ENCODE measurements at regions not wholly inside any gene's neighbourhood (a gene's known extent, or its start where the extent isn't known, plus 50 kb on each side); places are given as distances from the start of the nearest gene placed in this dataset.
A peak's percentile ranks its signal among the peaks of the same experiment; 100 is the strongest.

- Histone ChIP-seq H3K4me1 (ENCODE audit: insufficient read depth, low read length, poor library complexity, severe bottlenecking) (no peaks in the 10 kb centered on the region), H3K4me3 (ENCODE audit: low read length, poor library complexity, severe bottlenecking) (no peak overlapping the region), H3K9ac (ENCODE audit: low read depth, low read length, poor library complexity, severe bottlenecking) (no peak overlapping the region), H3K36me3 (ENCODE audit: insufficient read depth, low read length) (no peaks in the 10 kb centered on the region), H3K4me2 (ENCODE audit: low read depth, low read length, poor library complexity, severe bottlenecking) (no peak overlapping the region), H4K20me1 (ENCODE audit: insufficient read depth, low read length, poor library complexity, severe bottlenecking) (no peaks in the 10 kb centered on the region), H3K9me2 (replicated peaks; ENCODE audit: low read depth, low read length) (no peaks in the 10 kb centered on the region), H3K27me3 (ENCODE audit: insufficient read depth, low read length, poor library complexity, severe bottlenecking) (peaks cover 4% of the 10 kb centered on the region), H3K9me3 (ENCODE audit: insufficient read depth, low read depth, low read length) (peaks cover 8% of the 10 kb centered on the region; the same call in 1 of the 2 replicates), H3F3A (ENCODE audit: low read depth) (no peaks in the 10 kb centered on the region), H2AFZ (ENCODE audit: low read length) (no peak overlapping the region), H3K79me2 (ENCODE audit: insufficient read depth, low read length) (no peaks in the 10 kb centered on the region)
- TF ChIP-seq, protein P1, sequence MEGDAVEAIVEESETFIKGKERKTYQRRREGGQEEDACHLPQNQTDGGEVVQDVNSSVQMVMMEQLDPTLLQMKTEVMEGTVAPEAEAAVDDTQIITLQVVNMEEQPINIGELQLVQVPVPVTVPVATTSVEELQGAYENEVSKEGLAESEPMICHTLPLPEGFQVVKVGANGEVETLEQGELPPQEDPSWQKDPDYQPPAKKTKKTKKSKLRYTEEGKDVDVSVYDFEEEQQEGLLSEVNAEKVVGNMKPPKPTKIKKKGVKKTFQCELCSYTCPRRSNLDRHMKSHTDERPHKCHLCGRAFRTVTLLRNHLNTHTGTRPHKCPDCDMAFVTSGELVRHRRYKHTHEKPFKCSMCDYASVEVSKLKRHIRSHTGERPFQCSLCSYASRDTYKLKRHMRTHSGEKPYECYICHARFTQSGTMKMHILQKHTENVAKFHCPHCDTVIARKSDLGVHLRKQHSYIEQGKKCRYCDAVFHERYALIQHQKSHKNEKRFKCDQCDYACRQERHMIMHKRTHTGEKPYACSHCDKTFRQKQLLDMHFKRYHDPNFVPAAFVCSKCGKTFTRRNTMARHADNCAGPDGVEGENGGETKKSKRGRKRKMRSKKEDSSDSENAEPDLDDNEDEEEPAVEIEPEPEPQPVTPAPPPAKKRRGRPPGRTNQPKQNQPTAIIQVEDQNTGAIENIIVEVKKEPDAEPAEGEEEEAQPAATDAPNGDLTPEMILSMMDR (conservative IDR thresholded peaks at IDR 0.05; ENCODE audit: low read length): no peak
- TF ChIP-seq EZH2phosphoT487 (IDR thresholded peaks at IDR 0.05; ENCODE audit: borderline replicate concordance): no peak
These were observed 347.4 kb downstream of the PSAT1 start for GRCh38 chr9:78644359-78644758.

DNA sequence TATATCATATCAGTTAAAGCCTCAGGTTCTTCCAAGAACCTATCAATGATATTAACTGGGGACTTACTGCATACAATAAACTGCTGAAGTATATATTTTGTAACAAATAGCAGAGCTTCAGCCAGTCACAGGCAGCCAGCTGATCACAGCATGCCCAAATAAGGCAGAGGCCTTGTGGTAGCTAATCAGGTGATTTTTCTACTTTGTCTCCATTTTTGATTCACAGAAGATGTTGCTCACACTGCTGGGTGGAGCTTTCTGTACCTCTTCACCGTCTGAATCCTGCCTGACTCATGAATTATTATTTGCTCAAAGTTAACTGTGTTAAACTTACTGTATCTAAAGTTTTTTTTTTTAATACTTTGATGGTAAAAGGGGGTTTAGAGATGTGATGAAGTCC is 357.4 kb downstream of the PSAT1 start:
- Histone ChIP-seq H4K20me1 (ENCODE audit: insufficient read depth, low read length, poor library complexity, severe bottlenecking) (no peaks in the 10 kb centered on the region), H3K9me3 (ENCODE audit: insufficient read depth, low read depth, low read length) (no peaks in the 10 kb centered on the region), H3K4me2 (ENCODE audit: low read depth, low read length, poor library complexity, severe bottlenecking) (no peak overlapping the region), H3K9me2 (replicated peaks; ENCODE audit: low read depth, low read length) (no peaks in the 10 kb centered on the region), H3K4me1 (ENCODE audit: insufficient read depth, low read length, poor library complexity, severe bottlenecking) (no peaks in the 10 kb centered on the region), H3K4me3 (ENCODE audit: low read length, poor library complexity, severe bottlenecking) (no peak overlapping the region), H3F3A (ENCODE audit: low read depth) (no peaks in the 10 kb centered on the region), H3K27me3 (ENCODE audit: insufficient read depth, low read length, poor library complexity, severe bottlenecking) (no peaks in the 10 kb centered on the region), H3K9ac (ENCODE audit: low read depth, low read length, poor library complexity, severe bottlenecking) (no peak overlapping the region), H3K79me2 (ENCODE audit: insufficient read depth, low read length) (no peaks in the 10 kb centered on the region), H2AFZ (ENCODE audit: low read length) (no peak overlapping the region), H3K36me3 (ENCODE audit: insufficient read depth, low read length) (no peaks in the 10 kb centered on the region)
- TF ChIP-seq, protein P1 (conservative IDR thresholded peaks at IDR 0.05; ENCODE audit: low read length): no peak
- no peak for TF ChIP-seq EZH2phosphoT487 (IDR thresholded peaks at IDR 0.05; ENCODE audit: borderline replicate concordance)

GRCh38 chr9:78663369-78663768 is 366.4 kb downstream of the PSAT1 start:
- no peaks in the 10 kb centered on the region for H3K4me1 ChIP-seq (ENCODE audit: insufficient read depth, low read length, poor library complexity, severe bottlenecking)
- peak overlapping the region; percentile 22 for H2AFZ ChIP-seq (ENCODE audit: low read length)
- no peaks in the 10 kb centered on the region for H3K9me2 ChIP-seq (replicated peaks; ENCODE audit: low read depth, low read length)
- no peaks in the 10 kb centered on the region for H3K27me3 ChIP-seq (ENCODE audit: insufficient read depth, low read length, poor library complexity, severe bottlenecking)
- no peak overlapping the region for H3K4me3 ChIP-seq (ENCODE audit: low read length, poor library complexity, severe bottlenecking)
- TF ChIP-seq EZH2phosphoT487 (IDR thresholded peaks at IDR 0.05; ENCODE audit: borderline replicate concordance): no peak
- TF ChIP-seq, protein P1 (conservative IDR thresholded peaks at IDR 0.05; ENCODE audit: low read length): no peak
- no peak overlapping the region for H3K4me2 ChIP-seq (ENCODE audit: low read depth, low read length, poor library complexity, severe bottlenecking)
- no peaks in the 10 kb centered on the region for H4K20me1 ChIP-seq (ENCODE audit: insufficient read depth, low read length, poor library complexity, severe bottlenecking)
- no peaks in the 10 kb centered on the region for H3K79me2 ChIP-seq (ENCODE audit: insufficient read depth, low read length)
- H3K9me3 ChIP-seq (ENCODE audit: insufficient read depth, low read depth, low read length): no peaks in the 10 kb centered on the region
- no peaks in the 10 kb centered on the region for H3K36me3 ChIP-seq (ENCODE audit: insufficient read depth, low read length)
- no peak overlapping the region for H3K9ac ChIP-seq (ENCODE audit: low read depth, low read length, poor library complexity, severe bottlenecking)
- H3F3A ChIP-seq (ENCODE audit: low read depth): no peaks in the 10 kb centered on the region
